Karpas-422 (cell line): ENCODE measurements at regions not wholly inside any gene's neighbourhood (a gene's known extent, or its start where the extent isn't known, plus 50 kb on each side); places are given as distances from the start of the nearest gene placed in this dataset.
"Not testable (repeated sequence)": the region's sequence is repeated elsewhere in the genome, so short reads cannot be mapped to it uniquely, and the experiment has no call there.

Source experiments
- DNase-seq: peaks from one replicate; pipeline ENCODE4 v3.0.0-alpha.2; 2015
- H2AFZ ChIP-seq: fragments of 200-600 bp; sonication (generic); 2 replicates; pipeline ENCODE4 v1.6.1; 2014; ENCODE audit warnings: antibody characterized with exemption, low read length, mixed read lengths
- H3K27ac ChIP-seq: fragments of 200-600 bp; sonication (generic); 2 replicates; pipeline ENCODE4 v1.5.1; 2014; ENCODE audit warnings: mild to moderate bottlenecking, low read length, moderate library complexity
- H3K27me3 ChIP-seq: fragments of 200-600 bp; sonication (generic); 2 replicates; pipeline ENCODE4 v1.6.1; 2014; ENCODE audit warnings: low read length, mixed read lengths
- H3K36me3 ChIP-seq: fragments of 200-600 bp; sonication (generic); 2 replicates; pipeline ENCODE4 v1.6.1; 2014; ENCODE audit warnings: low read length, mixed read lengths; ENCODE audit not compliant: insufficient read depth
- H3K4me1 ChIP-seq: fragments of 200-600 bp; sonication (generic); 2 replicates; pipeline ENCODE4 v1.6.1; 2014; ENCODE audit warnings: mild to moderate bottlenecking, low read length, mixed read lengths
- H3K4me2 ChIP-seq: fragments of 200-600 bp; sonication (generic); 2 replicates; pipeline ENCODE4 v1.6.1; 2014; ENCODE audit warnings: low read length, low read depth, mild to moderate bottlenecking; ENCODE audit not compliant: poor library complexity, severe bottlenecking
- H3K4me3 ChIP-seq: fragments of 200-600 bp; sonication (generic); 2 replicates; pipeline ENCODE4 v1.5.1; 2014; ENCODE audit warnings: mild to moderate bottlenecking, antibody characterized with exemption, low read length, mixed read lengths
- H3K79me2 ChIP-seq: fragments of 200-600 bp; sonication (generic); 2 replicates; pipeline ENCODE4 v1.6.1; 2014; ENCODE audit warnings: mild to moderate bottlenecking, low read length, mixed read lengths
- H3K9ac ChIP-seq: fragments of 200-600 bp; sonication (generic); 2 replicates; pipeline ENCODE4 v1.6.0; 2014; ENCODE audit warnings: low read length
- H3K9me2 ChIP-seq: fragments of 200-600 bp; sonication (generic), shearing (Covaris generic); replicated peaks from 2 replicates; pipeline ENCODE4 v1.6.0; 2014; ENCODE audit warnings: mild to moderate bottlenecking, low read length, moderate library complexity; ENCODE audit not compliant: insufficient read depth
- H3K9me3 ChIP-seq: fragments of 300-700, 200-600 bp; sonication (generic); 2 replicates; pipeline ENCODE4 v1.6.1; 2014; ENCODE audit warnings: low read length, mixed read lengths
- H4K20me1 ChIP-seq: fragments of 200-600 bp; sonication (generic); 2 replicates; pipeline ENCODE4 v1.6.1; 2014; ENCODE audit warnings: mild to moderate bottlenecking, antibody characterized with exemption, low read length, low read depth; ENCODE audit not compliant: insufficient read depth

- no peaks in the 10 kb centered on the region for H3K9me3 ChIP-seq
- no peak overlapping the region for H3K27ac ChIP-seq
- no peaks in the 10 kb centered on the region for H4K20me1 ChIP-seq
- H3K4me2 ChIP-seq = no peak overlapping the region
- H3K9me2 ChIP-seq = no peaks in the 10 kb centered on the region
- no peaks in the 10 kb centered on the region for H3K79me2 ChIP-seq
- no peak overlapping the region for H3K9ac ChIP-seq
- no peaks in the 10 kb centered on the region for H3K27me3 ChIP-seq
- DNase-seq = no peak
- no peak overlapping the region for H3K4me3 ChIP-seq
- H3K36me3 ChIP-seq = no peaks in the 10 kb centered on the region
- H3K4me1 ChIP-seq = no peaks in the 10 kb centered on the region
- no peak overlapping the region for H2AFZ ChIP-seq
These were observed 108.7 kb downstream of the GPX5 start for GRCh38 chr6:28634411-28634760.

GRCh38 chr6:28634761-28635546, 109.3 kb downstream of the GPX5 start:
- no peaks in the 10 kb centered on the region for H3K36me3 ChIP-seq
- H3K27ac ChIP-seq = no peak overlapping the region
- H3K27me3 ChIP-seq = no peaks in the 10 kb centered on the region
- DNase-seq = no peak
- H3K4me2 ChIP-seq = no peak overlapping the region
- H3K4me1 ChIP-seq = no peaks in the 10 kb centered on the region
- H3K4me3 ChIP-seq = no peak overlapping the region
- no peak overlapping the region for H2AFZ ChIP-seq
- H4K20me1 ChIP-seq = no peaks in the 10 kb centered on the region
- H3K9me2 ChIP-seq = no peaks in the 10 kb centered on the region
- no peaks in the 10 kb centered on the region for H3K9me3 ChIP-seq
- no peaks in the 10 kb centered on the region for H3K79me2 ChIP-seq
- no peak overlapping the region for H3K9ac ChIP-seq

- Histone ChIP-seq H3K27ac (no peak overlapping the region), H4K20me1 (no peaks in the 10 kb centered on the region), H3K9me2 (no peaks in the 10 kb centered on the region), H2AFZ (no peak overlapping the region), H3K36me3 (no peaks in the 10 kb centered on the region), H3K79me2 (no peaks in the 10 kb centered on the region), H3K4me3 (no peak overlapping the region), H3K9ac (no peak overlapping the region), H3K9me3 (no peaks in the 10 kb centered on the region), H3K4me1 (no peaks in the 10 kb centered on the region), H3K4me2 (no peak overlapping the region), H3K27me3 (no peaks in the 10 kb centered on the region)
- DNase-seq = no peak
These were observed 110.0 kb downstream of the GPX5 start for GRCh38 chr6:28635547-28636158.

DNA sequence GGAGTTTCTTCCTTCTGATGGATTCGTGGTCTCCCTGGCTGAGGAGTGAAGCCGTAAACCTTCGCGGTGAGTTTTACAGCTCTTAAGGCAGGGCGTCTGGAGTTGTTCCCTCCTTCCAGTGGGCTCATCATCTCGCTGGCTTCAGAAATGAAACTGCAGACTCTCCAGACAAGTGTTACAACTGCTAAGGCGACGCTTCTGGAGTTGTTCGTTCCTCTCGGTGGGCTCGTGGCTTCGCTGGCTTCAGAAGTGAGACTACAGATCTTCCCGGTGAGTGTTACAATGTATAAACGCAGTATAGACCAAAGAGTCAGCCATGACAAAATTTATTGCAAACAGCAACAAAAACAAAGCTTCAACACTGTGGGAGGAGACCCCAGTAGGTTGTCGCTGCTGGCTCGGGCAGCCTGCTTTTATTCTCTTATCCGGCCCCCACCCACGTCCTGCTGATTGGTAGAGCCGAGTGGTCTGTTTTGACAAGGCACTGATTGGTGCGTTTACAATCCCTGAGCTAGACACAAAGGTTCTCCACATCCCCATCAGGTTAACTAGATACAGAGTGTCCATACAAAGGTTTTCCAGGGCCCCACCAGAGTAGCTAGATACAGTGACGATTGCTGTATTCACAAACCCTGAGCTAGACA, 113.2 kb downstream of the GPX5 start:
- no peaks in the 10 kb centered on the region for H3K79me2 ChIP-seq
- H3K4me3 ChIP-seq = no peak overlapping the region
- H3K27me3 ChIP-seq = no peaks in the 10 kb centered on the region
- no peak overlapping the region for H3K9ac ChIP-seq
- no peaks in the 10 kb centered on the region for H4K20me1 ChIP-seq
- H3K36me3 ChIP-seq = no peaks in the 10 kb centered on the region
- H3K9me2 ChIP-seq = no peaks in the 10 kb centered on the region
- H3K9me3 ChIP-seq = no peaks in the 10 kb centered on the region
- H2AFZ ChIP-seq = no peak overlapping the region
- H3K4me1 ChIP-seq = no peaks in the 10 kb centered on the region
- H3K27ac ChIP-seq = no peak overlapping the region
- H3K4me2 ChIP-seq = no peak overlapping the region
- no peak for DNase-seq

- not testable (repeated sequence) for DNase-seq, H3K4me2 ChIP-seq, H3K27me3 ChIP-seq, H3K27ac ChIP-seq, H3K9me3 ChIP-seq, H3K9me2 ChIP-seq, H2AFZ ChIP-seq, H4K20me1 ChIP-seq, H3K79me2 ChIP-seq, H3K9ac ChIP-seq, H3K4me1 ChIP-seq, H3K36me3 ChIP-seq, H3K4me3 ChIP-seq
These were observed 114.0 kb downstream of the GPX5 start for GRCh38 chr6:28639445-28640290.

DNA sequence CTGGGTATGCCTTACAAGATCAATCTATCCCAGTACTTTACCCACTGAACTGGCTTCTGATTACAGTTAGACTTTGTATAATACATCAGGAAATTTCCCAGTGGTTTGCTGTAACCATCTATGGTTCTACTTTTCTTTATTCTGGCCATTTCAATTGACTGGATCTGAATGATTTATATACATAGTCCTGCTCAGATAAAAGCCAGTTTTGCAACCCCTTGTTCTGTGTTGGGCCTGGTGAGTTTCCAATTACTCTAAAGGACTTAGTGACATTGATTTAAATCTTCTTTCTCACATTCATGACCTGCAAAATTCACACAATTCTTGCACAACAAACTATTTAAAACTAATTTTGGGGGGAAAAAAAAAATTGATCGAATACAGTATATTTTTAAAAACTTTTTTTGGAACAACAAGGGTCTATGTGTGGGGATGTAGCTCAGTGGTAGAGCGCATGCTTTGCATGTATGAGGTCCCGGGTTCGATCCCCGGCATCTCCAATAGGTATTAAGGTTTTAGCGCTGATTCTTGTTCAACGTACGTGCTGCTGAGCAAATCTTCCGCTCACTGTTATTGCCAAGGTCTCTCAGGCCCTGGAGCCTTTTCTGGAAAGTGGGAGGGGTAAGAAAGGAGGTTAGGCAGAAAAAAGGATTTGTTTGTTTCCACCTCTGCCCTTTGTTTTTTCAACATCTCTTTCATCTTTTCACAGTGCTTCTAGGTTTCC, 117.5 kb downstream of the GPX5 start:
- Histone ChIP-seq H3K9ac (no peak overlapping the region), H3K79me2 (no peaks in the 10 kb centered on the region), H3K27ac (no peak overlapping the region), H3K27me3 (no peaks in the 10 kb centered on the region), H3K4me3 (no peak overlapping the region), H3K9me2 (no peaks in the 10 kb centered on the region), H3K9me3 (no peaks in the 10 kb centered on the region), H4K20me1 (no peaks in the 10 kb centered on the region), H2AFZ (no peak overlapping the region), H3K4me1 (peaks cover 2% of the 10 kb centered on the region), H3K36me3 (no peaks in the 10 kb centered on the region), H3K4me2 (no peak overlapping the region)
- peak; percentile 83 for DNase-seq

DNA sequence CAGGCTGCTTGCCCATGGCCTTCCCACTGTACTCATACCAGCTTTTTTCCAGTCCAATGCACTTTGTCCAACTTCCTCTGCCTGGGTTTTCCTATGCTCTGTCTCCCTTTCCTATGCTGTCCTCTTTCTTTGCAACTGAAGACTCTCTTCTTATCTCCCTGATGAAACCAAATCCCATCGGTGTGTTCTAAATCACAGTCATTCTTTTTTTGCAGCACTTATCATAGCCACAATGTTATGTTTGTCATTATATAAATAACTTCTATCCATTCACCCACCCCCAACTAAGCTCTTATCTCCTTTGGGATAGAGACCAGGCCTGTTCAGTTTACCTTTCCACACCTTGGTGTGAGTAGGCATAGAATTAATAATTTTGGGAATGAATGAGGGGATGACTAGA, 121.0 kb downstream of the GPX5 start:
- no peaks in the 10 kb centered on the region for H3K36me3 ChIP-seq
- no peak overlapping the region for H3K4me3 ChIP-seq
- H2AFZ ChIP-seq = no peak overlapping the region
- no peaks in the 10 kb centered on the region for H3K79me2 ChIP-seq
- H3K27ac ChIP-seq = no peak overlapping the region
- no peaks in the 10 kb centered on the region for H4K20me1 ChIP-seq
- H3K27me3 ChIP-seq = no peaks in the 10 kb centered on the region
- H3K9me2 ChIP-seq = no peaks in the 10 kb centered on the region
- no peak for DNase-seq
- H3K9me3 ChIP-seq = no peaks in the 10 kb centered on the region
- H3K4me2 ChIP-seq = no peak overlapping the region
- H3K4me1 ChIP-seq = peaks cover 11% of the 10 kb centered on the region
- H3K9ac ChIP-seq = no peak overlapping the region
